Endodermal cell (in vitro differentiated cells): ENCODE measurements at regions not wholly inside any gene's neighbourhood (a gene's known extent, or its start where the extent isn't known, plus 50 kb on each side); places are given as distances from the start of the nearest gene placed in this dataset.

Experiments
- DNase-seq: peaks from one replicate; pipeline ENCODE4 v3.0.0-alpha.2; 2017
- H3K27ac ChIP-seq: 2 replicates; pipeline ENCODE4 v1.5.1; 2013; ENCODE audit warnings: mild to moderate bottlenecking, low read depth, low read length, moderate library complexity
- H3K27me3 ChIP-seq: 2 replicates; pipeline ENCODE4 v1.6.1; 2013; ENCODE audit warnings: mild to moderate bottlenecking, low read length, moderate library complexity; ENCODE audit not compliant: insufficient read depth, control insufficient read depth, poor library complexity, severe bottlenecking
- H3K36me3 ChIP-seq: 2 replicates; pipeline ENCODE4 v1.7.0; 2013; ENCODE audit warnings: mild to moderate bottlenecking, low read length, moderate library complexity; ENCODE audit not compliant: control insufficient read depth, insufficient read depth
- H3K4me1 ChIP-seq: one replicate; pipeline ENCODE4 v1.7.0; 2013; ENCODE audit warnings: low read length; ENCODE audit not compliant: control insufficient read depth, insufficient read depth
- H3K4me3 ChIP-seq: 2 replicates; pipeline ENCODE4 v1.5.1; 2013; ENCODE audit warnings: mild to moderate bottlenecking, low read length, moderate library complexity
- H3K9ac ChIP-seq: 2 replicates; pipeline ENCODE4 v1.6.1; 2013; ENCODE audit warnings: mild to moderate bottlenecking, low read length, moderate library complexity; ENCODE audit not compliant: poor library complexity, severe bottlenecking; ENCODE audit errors: extremely low read depth
- H3K9me3 ChIP-seq: 2 replicates; pipeline ENCODE4 v1.6.1; 2013; ENCODE audit warnings: mild to moderate bottlenecking, low read length, moderate library complexity; ENCODE audit not compliant: control insufficient read depth
- H3K27ac Mint-ChIP-seq: 2 replicates; pipeline ENCODE4 v1.8.0; 2020; ENCODE audit warnings: mixed read lengths
- H3K27me3 Mint-ChIP-seq: 2 replicates; pipeline ENCODE4 v1.8.0; 2021; ENCODE audit warnings: mild to moderate bottlenecking, mixed read lengths; ENCODE audit not compliant: insufficient read depth
- H3K36me3 Mint-ChIP-seq: 2 replicates; pipeline ENCODE4 v1.8.0; 2020; ENCODE audit warnings: low read depth, mixed read lengths
- H3K4me1 Mint-ChIP-seq: 2 replicates; pipeline ENCODE4 v1.8.0; 2020; ENCODE audit warnings: mixed read lengths
- H3K4me3 Mint-ChIP-seq: 2 replicates; pipeline ENCODE4 v1.8.0; 2020; ENCODE audit warnings: mild to moderate bottlenecking, moderate library complexity, mixed read lengths
- H3K9me3 Mint-ChIP-seq: 2 replicates; pipeline ENCODE4 v1.8.0; 2020; ENCODE audit warnings: mild to moderate bottlenecking, mixed read lengths
- CTCF ChIP-seq: fragments of 200-600 bp; sonication (generic); conservative IDR thresholded peaks from 2 replicates; pipeline ENCODE4 v1.5.0; 2021; ENCODE audit warnings: antibody characterized with exemption, mild to moderate bottlenecking
- WGBS, 2 experiments: methylation state at CpG; one replicate each; pipeline versions ENCODE4 v1.1.5 to v1.1.7; 2013; ENCODE audit warnings: missing lambda C conversion rate in 2 of 2, mixed read lengths in 1 of 2; ENCODE audit not compliant: insufficient coverage in 1 of 2, insufficient read length in 1 of 2; 5-methylcytosine and 5-hydroxymethylcytosine counted together

GRCh38 chr14:62432955-62433354 lies 612.3 kb downstream of the KCNH5 start:
- H3K4me3 Mint-ChIP-seq, result no peak overlapping the region
- H3K9me3 ChIP-seq, result peaks cover 58% of the 10 kb centered on the region
- DNase-seq, result no peak
- TF ChIP-seq CTCF, result no peak
- peaks cover 3% of the 10 kb centered on the region for H3K36me3 Mint-ChIP-seq
- no peak overlapping the region for H3K27ac Mint-ChIP-seq
- H3K27ac ChIP-seq, result no peak overlapping the region
- no peaks in the 10 kb centered on the region for H3K36me3 ChIP-seq
- no peaks in the 10 kb centered on the region for H3K4me1 ChIP-seq
- no peak overlapping the region for H3K9ac ChIP-seq
- H3K27me3 ChIP-seq, result no peaks in the 10 kb centered on the region
- no peak overlapping the region for H3K4me3 ChIP-seq
- 84 to 100% methylated on average over 2 of the region's 2 CpGs for WGBS, 2 experiments
- no peaks in the 10 kb centered on the region for H3K27me3 Mint-ChIP-seq
- no peaks in the 10 kb centered on the region for H3K4me1 Mint-ChIP-seq
- peaks cover 70% of the 10 kb centered on the region for H3K9me3 Mint-ChIP-seq

- no peak overlapping the region for H3K9ac ChIP-seq
- peaks cover 3% of the 10 kb centered on the region for H3K36me3 Mint-ChIP-seq
- H3K27me3 Mint-ChIP-seq, result no peaks in the 10 kb centered on the region
These were observed 609.0 kb downstream of the KCNH5 start for GRCh38 chr14:62436261-62436660.

GRCh38 chr14:62439210-62439609 lies 606.0 kb downstream of the KCNH5 start:
- peaks cover 62% of the 10 kb centered on the region for H3K9me3 Mint-ChIP-seq
- 74 to 77% methylated on average over 2 of the region's 2 CpGs for WGBS, 2 experiments

More at GRCh38 chr14:62436261-62436660, 609.0 kb downstream of the KCNH5 start:
- Histone ChIP-seq H3K27ac (no peak overlapping the region), H3K4me3 (no peak overlapping the region), H3K36me3 (no peaks in the 10 kb centered on the region), H3K4me1 (no peaks in the 10 kb centered on the region), H3K27me3 (no peaks in the 10 kb centered on the region), H3K9me3 (peaks cover 78% of the 10 kb centered on the region)
- WGBS, 2 experiments, result 46 to 50% methylated on average over 2 of the region's 2 CpGs
- H3K9me3 Mint-ChIP-seq, result peaks cover 81% of the 10 kb centered on the region
- no peaks in the 10 kb centered on the region for H3K4me1 Mint-ChIP-seq
- no peak overlapping the region for H3K27ac Mint-ChIP-seq
- no peak for TF ChIP-seq CTCF
- no peak for DNase-seq
- no peak overlapping the region for H3K4me3 Mint-ChIP-seq

More at GRCh38 chr14:62439210-62439609, 606.0 kb downstream of the KCNH5 start:
- TF ChIP-seq CTCF, result no peak
- Histone ChIP-seq H3K4me3 (no peak overlapping the region), H3K4me1 (no peaks in the 10 kb centered on the region), H3K27me3 (no peaks in the 10 kb centered on the region), H3K9me3 (peaks cover 50% of the 10 kb centered on the region), H3K9ac (no peak overlapping the region), H3K36me3 (no peaks in the 10 kb centered on the region), H3K27ac (no peak overlapping the region)
- Mint-ChIP-seq H3K4me1 (no peaks in the 10 kb centered on the region), H3K36me3 (peaks cover 3% of the 10 kb centered on the region), H3K4me3 (no peak overlapping the region), H3K27ac (no peak overlapping the region), H3K27me3 (no peaks in the 10 kb centered on the region)
- no peak for DNase-seq
